ENCODE measurements at regions not wholly inside any gene's neighbourhood (a gene's known extent, or its start where the extent isn't known, plus 50 kb on each side); places are given as distances from the start of the nearest gene placed in this dataset.

DNA sequence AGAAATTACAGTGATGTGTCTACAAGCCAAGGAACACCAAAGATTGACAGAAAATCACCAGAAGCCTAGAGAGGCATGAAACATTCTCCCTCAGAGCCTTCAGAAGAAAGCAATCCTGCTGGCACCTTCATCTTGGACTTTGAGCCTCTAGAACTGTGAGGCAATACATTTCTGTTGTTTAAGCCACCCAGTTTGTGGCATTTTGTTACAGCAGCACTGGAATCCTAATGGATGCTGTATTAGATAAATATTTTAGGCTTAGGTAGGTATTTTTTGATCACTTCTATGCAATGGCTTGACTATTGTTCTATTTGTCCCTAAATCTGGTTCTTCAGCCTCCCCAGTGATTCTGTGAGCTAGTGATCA is 453.1 kb downstream of the LTN1 start:
- no peak overlapping the region for H3K4me3 Mint-ChIP-seq (ENCODE audit: unreplicated experiment)
- TF ChIP-seq, protein P1, sequence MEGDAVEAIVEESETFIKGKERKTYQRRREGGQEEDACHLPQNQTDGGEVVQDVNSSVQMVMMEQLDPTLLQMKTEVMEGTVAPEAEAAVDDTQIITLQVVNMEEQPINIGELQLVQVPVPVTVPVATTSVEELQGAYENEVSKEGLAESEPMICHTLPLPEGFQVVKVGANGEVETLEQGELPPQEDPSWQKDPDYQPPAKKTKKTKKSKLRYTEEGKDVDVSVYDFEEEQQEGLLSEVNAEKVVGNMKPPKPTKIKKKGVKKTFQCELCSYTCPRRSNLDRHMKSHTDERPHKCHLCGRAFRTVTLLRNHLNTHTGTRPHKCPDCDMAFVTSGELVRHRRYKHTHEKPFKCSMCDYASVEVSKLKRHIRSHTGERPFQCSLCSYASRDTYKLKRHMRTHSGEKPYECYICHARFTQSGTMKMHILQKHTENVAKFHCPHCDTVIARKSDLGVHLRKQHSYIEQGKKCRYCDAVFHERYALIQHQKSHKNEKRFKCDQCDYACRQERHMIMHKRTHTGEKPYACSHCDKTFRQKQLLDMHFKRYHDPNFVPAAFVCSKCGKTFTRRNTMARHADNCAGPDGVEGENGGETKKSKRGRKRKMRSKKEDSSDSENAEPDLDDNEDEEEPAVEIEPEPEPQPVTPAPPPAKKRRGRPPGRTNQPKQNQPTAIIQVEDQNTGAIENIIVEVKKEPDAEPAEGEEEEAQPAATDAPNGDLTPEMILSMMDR (IDR thresholded peaks at IDR 0.05; ENCODE audit: partially characterized antibody, unreplicated experiment), result no peak

DNA sequence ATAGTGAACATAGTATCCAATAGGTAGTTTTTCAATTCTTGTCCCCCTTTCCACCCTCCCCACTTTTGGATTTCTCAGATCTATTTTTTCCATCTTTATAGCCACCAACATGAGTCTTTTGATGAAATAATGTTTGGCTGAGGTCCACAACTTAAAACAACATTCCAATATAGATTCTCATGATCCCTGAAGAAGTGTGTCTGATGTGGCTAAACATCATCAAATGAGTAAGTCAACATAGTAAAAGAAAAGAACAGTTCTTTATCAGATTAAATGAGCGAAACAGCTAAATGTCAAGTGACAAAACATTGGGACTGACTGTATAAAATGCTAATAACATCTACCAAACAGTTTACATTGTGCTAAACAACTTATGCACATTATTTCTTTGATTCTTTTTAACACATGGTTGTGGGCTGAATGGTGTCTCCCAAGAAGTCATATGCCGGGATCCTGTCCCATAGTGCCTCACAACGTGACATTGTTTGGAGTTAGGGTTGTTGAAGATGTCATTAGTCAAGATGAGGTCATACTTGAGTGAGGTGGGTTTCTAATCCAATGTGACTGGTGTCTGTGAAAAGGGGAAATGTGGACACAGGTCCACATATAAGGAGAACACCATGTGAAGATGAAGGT is 453.6 kb downstream of the LTN1 start:
- Mint-ChIP-seq H3K36me3 (ENCODE audit: unreplicated experiment) (no peaks in the 10 kb centered on the region), H3K4me1 (ENCODE audit: low read depth, unreplicated experiment) (no peaks in the 10 kb centered on the region), H3K27me3 (ENCODE audit: unreplicated experiment) (no peaks in the 10 kb centered on the region), H3K4me3 (ENCODE audit: unreplicated experiment) (no peak overlapping the region), H3K27ac (ENCODE audit: unreplicated experiment) (no peak overlapping the region), H3K9me3 (ENCODE audit: unreplicated experiment) (no peaks in the 10 kb centered on the region)
- TF ChIP-seq, protein P1 (IDR thresholded peaks at IDR 0.05; ENCODE audit: partially characterized antibody, unreplicated experiment), result no peak
- no peak for DNase-seq

More for the DNA sequence above, 453.1 kb downstream of the LTN1 start:
- H3K27me3 Mint-ChIP-seq (ENCODE audit: unreplicated experiment), result no peaks in the 10 kb centered on the region
- H3K9me3 Mint-ChIP-seq (ENCODE audit: unreplicated experiment), result no peaks in the 10 kb centered on the region
- H3K36me3 Mint-ChIP-seq (ENCODE audit: unreplicated experiment), result no peaks in the 10 kb centered on the region
- H3K27ac Mint-ChIP-seq (ENCODE audit: unreplicated experiment), result no peak overlapping the region
- H3K4me1 Mint-ChIP-seq (ENCODE audit: low read depth, unreplicated experiment), result no peaks in the 10 kb centered on the region
- no peak for DNase-seq

DNA sequence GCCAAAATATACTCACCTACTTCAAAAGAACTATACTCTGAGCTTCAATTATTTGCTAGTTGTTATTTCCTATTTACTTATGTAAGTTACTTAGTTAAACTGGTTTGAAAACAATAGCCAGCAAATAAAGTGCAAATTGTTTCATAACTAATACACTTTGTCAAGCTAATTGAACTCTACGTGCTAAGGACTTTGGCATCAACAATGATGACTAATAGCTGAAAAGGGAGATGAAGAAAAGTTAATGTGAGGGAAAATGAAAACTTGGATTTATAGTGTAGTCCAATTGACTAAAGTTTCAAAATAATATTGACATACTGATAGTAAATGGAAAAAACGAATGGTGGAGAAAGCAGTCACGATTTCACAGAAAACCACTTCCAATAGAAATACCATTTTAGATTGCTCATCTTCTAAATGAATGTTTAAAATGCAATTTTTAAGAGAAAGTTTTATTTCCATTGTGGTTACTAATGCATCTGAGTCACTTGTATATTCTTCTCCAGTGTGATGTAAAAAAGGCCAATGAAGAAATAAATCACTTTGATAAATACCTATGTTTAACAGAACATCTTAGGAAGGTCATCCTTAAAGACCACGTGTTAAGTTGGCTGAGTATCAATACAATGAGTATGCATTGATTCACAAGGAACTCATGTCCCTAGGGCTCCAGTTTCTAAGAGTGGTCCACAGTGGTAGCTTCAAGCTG is 455.2 kb downstream of the LTN1 start:
- no peak overlapping the region for H3K4me3 Mint-ChIP-seq (ENCODE audit: unreplicated experiment)
- TF ChIP-seq, protein P1 (IDR thresholded peaks at IDR 0.05; ENCODE audit: partially characterized antibody, unreplicated experiment), result no peak

DNA sequence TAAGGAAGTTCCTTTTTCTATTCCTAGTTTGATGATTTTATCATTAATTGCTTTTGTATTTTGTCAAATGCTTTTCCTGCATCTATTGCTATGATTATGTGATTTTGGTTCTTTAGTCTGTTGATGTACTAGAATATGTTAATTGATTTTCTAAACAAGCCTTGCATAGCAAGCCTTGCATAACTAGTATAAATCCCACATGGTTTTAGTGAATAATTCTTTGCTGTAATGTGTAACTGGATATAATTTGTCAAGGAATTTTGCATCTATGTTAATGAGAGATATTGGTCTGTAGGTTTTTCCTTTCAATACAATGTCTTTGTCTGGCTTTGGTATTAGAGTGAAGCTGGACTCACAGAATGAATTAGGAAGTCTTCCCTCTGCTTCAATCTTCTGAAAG is 460.2 kb downstream of the LTN1 start:
- no peak for DNase-seq
- Mint-ChIP-seq H3K4me1 (ENCODE audit: low read depth, unreplicated experiment) (no peaks in the 10 kb centered on the region), H3K4me3 (ENCODE audit: unreplicated experiment) (no peak overlapping the region), H3K27me3 (ENCODE audit: unreplicated experiment) (no peaks in the 10 kb centered on the region), H3K27ac (ENCODE audit: unreplicated experiment) (no peak overlapping the region), H3K9me3 (ENCODE audit: unreplicated experiment) (peaks cover 1% of the 10 kb centered on the region), H3K36me3 (ENCODE audit: unreplicated experiment) (no peaks in the 10 kb centered on the region)
- TF ChIP-seq, protein P1 (IDR thresholded peaks at IDR 0.05; ENCODE audit: partially characterized antibody, unreplicated experiment), result no peak

More for the DNA sequence above, 455.2 kb downstream of the LTN1 start:
- DNase-seq, result no peak
- Mint-ChIP-seq H3K9me3 (ENCODE audit: unreplicated experiment) (no peaks in the 10 kb centered on the region), H3K27me3 (ENCODE audit: unreplicated experiment) (no peaks in the 10 kb centered on the region), H3K36me3 (ENCODE audit: unreplicated experiment) (no peaks in the 10 kb centered on the region), H3K27ac (ENCODE audit: unreplicated experiment) (no peak overlapping the region), H3K4me1 (ENCODE audit: low read depth, unreplicated experiment) (no peaks in the 10 kb centered on the region)

DNA sequence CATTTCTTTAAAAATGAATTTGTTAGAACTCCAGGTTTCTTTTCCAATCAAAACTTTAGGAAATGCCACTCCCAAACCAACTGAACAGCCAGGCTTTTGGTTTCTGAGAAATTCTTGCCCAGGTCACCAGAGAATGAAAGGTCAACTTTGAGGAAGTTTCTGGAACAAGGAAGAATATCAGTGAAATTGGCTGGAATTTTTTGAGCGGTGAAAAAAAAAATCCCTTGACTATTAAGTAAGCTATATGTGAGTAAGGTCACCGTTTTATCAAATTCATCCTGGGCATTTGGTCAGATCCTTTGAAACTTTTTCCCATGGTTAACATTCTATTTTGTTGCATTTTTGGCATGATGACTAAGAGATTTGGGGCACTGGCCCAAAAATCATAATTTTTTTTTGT is 469.3 kb downstream of the LTN1 start:
- no peaks in the 10 kb centered on the region for H3K27me3 Mint-ChIP-seq (ENCODE audit: unreplicated experiment)
- no peak overlapping the region for H3K4me3 Mint-ChIP-seq (ENCODE audit: unreplicated experiment)
- H3K36me3 Mint-ChIP-seq (ENCODE audit: unreplicated experiment), result no peaks in the 10 kb centered on the region
- no peak for DNase-seq
- peaks cover 1% of the 10 kb centered on the region for H3K9me3 Mint-ChIP-seq (ENCODE audit: unreplicated experiment)
- TF ChIP-seq, protein P1 (IDR thresholded peaks at IDR 0.05; ENCODE audit: partially characterized antibody, unreplicated experiment), result no peak
- H3K27ac Mint-ChIP-seq (ENCODE audit: unreplicated experiment), result no peak overlapping the region
- no peaks in the 10 kb centered on the region for H3K4me1 Mint-ChIP-seq (ENCODE audit: low read depth, unreplicated experiment)
